Stimulated activated naive B cell treated with anti-CD40 and anti-IgM and Interleukin-4, amounts not matched to agents 10 μg/mL and 1 μg/mL and 100 μg/mL, for 72 hours (primary cell): ENCODE measurements at regions not wholly inside any gene's neighbourhood (a gene's known extent, or its start where the extent isn't known, plus 50 kb on each side); places are given as distances from the start of the nearest gene placed in this dataset.
"Not testable (repeated sequence)": the region's sequence is repeated elsewhere in the genome, so short reads cannot be mapped to it uniquely, and the experiment has no call there.

Experiments used
- ATAC-seq, 2 donors: fragments of 150-1000 bp; cut with Tn5 transposase; replicated peaks; 2 replicates each; pipeline ENCODE4 v1.10.0; 2021; ENCODE audit warnings: moderate library complexity in 1 of 2
- DNase-seq: peaks from one replicate; pipeline ENCODE4 v3.0.0; 2021
- H3K27ac Mint-ChIP-seq: one replicate; pipeline ENCODE4 v1.8.0; 2022; ENCODE audit warnings: mild to moderate bottlenecking, mixed read lengths
- H3K27me3 Mint-ChIP-seq, 2 donors: one replicate each; pipeline ENCODE4 v1.8.0; 2022; ENCODE audit warnings: mixed read lengths in 2 of 2
- H3K36me3 Mint-ChIP-seq, 2 donors: one replicate each; pipeline ENCODE4 v1.8.0; 2022; ENCODE audit warnings: mixed read lengths in 2 of 2, mild to moderate bottlenecking in 1 of 2
- H3K4me1 Mint-ChIP-seq, 2 donors: one replicate each; pipeline ENCODE4 v1.8.0; 2022; ENCODE audit warnings: mixed read lengths in 2 of 2, mild to moderate bottlenecking in 1 of 2
- H3K4me3 Mint-ChIP-seq, 2 donors: one replicate each; pipeline ENCODE4 v1.8.0; 2022; ENCODE audit warnings: mild to moderate bottlenecking in 2 of 2, mixed read lengths in 2 of 2, moderate library complexity in 1 of 2
- H3K9me3 Mint-ChIP-seq, 2 donors: one replicate each; pipeline ENCODE4 v1.8.0; 2022; ENCODE audit warnings: mixed read lengths in 2 of 2, mild to moderate bottlenecking in 1 of 2

- Mint-ChIP-seq H3K36me3 (no peaks in the 10 kb centered on the region), H3K27ac (no peak overlapping the region), H3K9me3 (peaks cover 3 to 5% of the 10 kb centered on the region in 2 donors), H3K4me3 (no peak overlapping the region), H3K4me1 (no peaks in the 10 kb centered on the region), H3K27me3 (no peaks in the 10 kb centered on the region)
- no peak for ATAC-seq
- DNase-seq = no peak
Measured at GRCh38 chr5:103783669-103784068, 221.1 kb upstream of the NUDT12 start.

DNA sequence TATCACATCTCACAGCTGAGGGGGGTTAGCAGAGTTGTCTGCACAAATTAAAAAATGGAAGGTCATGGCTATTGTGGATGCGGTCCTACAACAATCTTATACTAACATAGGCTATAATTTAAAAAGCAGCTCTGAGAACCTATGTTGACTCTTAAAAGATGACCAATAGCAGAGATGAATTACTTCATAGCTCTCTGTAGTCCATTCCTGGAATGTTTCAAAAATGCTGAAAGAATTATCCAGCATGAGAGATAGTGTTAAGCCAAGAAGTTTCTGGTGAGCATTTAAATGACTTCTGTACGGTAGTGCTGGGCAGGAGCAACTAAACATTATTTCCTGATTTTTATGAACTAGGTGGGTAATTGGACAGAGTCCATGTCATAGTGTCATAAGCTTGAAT lies 218.2 kb upstream of the NUDT12 start:
- ATAC-seq (no peak), DNase-seq (no peak)
- Mint-ChIP-seq H3K36me3 (peaks cover 0 to 3% of the 10 kb centered on the region in 2 donors), H3K4me1 (no peaks in the 10 kb centered on the region), H3K27me3 (no peaks in the 10 kb centered on the region), H3K27ac (no peak overlapping the region), H3K9me3 (peaks cover 5 to 6% of the 10 kb centered on the region in 2 donors), H3K4me3 (no peak overlapping the region)

GRCh38 chr5:103774721-103775120 lies 212.1 kb upstream of the NUDT12 start:
- H3K27ac Mint-ChIP-seq = no peak overlapping the region
- H3K27me3 Mint-ChIP-seq = no peaks in the 10 kb centered on the region
- no peaks in the 10 kb centered on the region for H3K4me1 Mint-ChIP-seq
- H3K36me3 Mint-ChIP-seq = peaks cover 0 to 3% of the 10 kb centered on the region in 2 donors
- no peak overlapping the region for H3K4me3 Mint-ChIP-seq
- peaks cover 0 to 7% of the 10 kb centered on the region in 2 donors for H3K9me3 Mint-ChIP-seq
- ATAC-seq (no peak), DNase-seq (no peak)

DNA sequence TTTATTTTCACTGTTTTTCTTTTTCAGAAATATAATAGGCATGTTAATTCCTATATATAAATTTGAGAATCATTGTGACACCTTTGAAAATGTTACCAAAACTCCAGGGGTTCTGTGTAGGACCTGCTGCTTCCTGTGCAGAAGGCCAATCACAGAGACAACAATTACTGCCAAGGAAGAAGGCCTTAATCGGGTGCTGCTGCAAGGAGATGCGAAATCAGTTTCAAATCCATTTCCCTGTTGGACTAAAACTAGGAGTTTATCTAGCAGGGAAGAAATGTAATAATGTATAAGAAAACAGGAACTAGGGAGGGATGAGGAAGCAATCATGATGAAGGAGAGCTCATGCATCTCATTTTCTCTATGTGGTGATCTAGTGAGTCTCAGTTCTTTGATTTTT lies 209.7 kb upstream of the NUDT12 start:
- Mint-ChIP-seq H3K36me3 (no peaks in the 10 kb centered on the region), H3K27ac (no peak overlapping the region), H3K27me3 (no peaks in the 10 kb centered on the region), H3K4me1 (no peaks in the 10 kb centered on the region), H3K4me3 (no peak overlapping the region), H3K9me3 (peaks cover 4 to 8% of the 10 kb centered on the region in 2 donors)
- DNase-seq = no peak
- ATAC-seq = no peak

DNA sequence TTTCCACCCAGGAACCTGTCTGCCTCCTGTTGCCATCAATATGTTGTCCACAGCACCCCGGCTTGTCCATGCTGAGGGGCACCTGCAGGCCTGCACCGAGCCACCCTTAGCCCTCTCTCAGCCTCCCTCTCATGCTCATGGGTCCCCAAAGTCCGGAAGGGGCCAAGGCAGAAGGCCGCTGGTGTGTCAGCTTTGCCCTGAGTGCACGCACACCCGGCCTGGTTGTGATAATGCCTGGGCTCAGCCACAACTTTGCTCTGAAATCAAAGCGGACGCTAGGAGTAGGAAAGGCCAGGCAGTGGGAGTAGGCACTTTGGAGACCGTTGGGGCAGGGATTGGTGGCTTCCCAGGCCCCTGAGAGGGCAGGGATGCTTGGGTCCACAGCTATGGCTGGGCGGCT lies 201.8 kb upstream of the NUDT12 start:
- ATAC-seq (no peak), DNase-seq (no peak)
- H3K4me1 Mint-ChIP-seq = no peaks in the 10 kb centered on the region
- no peak overlapping the region for H3K4me3 Mint-ChIP-seq
- H3K27me3 Mint-ChIP-seq = no peaks in the 10 kb centered on the region
- H3K27ac Mint-ChIP-seq = no peak overlapping the region
- H3K36me3 Mint-ChIP-seq = no peaks in the 10 kb centered on the region
- H3K9me3 Mint-ChIP-seq = peaks cover 3 to 4% of the 10 kb centered on the region in 2 donors

DNA sequence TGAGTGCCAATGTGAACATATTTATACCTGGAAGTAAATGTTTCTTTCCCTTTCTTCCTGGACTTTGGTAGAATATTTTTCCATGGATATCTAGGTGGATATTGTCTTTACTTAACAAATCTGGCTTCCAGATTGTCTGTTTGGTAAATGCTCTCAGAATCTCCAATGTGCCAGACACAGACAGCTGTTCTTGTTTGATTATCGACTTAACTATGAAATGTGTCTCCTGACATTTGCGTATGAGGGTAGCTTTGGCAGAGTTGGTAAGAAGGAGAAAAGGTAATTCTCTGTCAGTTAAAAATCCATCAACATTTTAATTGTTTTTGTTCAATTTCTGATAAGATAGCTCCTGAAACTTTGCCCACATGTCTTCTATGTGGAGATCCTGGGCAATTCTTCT lies 196.4 kb upstream of the NUDT12 start:
- Mint-ChIP-seq H3K4me1 (no peaks in the 10 kb centered on the region), H3K27ac (no peak overlapping the region), H3K36me3 (no peaks in the 10 kb centered on the region), H3K27me3 (no peaks in the 10 kb centered on the region), H3K4me3 (no peak overlapping the region), H3K9me3 (no peaks in the 10 kb centered on the region)
- no peak for ATAC-seq
- no peak for DNase-seq

DNA sequence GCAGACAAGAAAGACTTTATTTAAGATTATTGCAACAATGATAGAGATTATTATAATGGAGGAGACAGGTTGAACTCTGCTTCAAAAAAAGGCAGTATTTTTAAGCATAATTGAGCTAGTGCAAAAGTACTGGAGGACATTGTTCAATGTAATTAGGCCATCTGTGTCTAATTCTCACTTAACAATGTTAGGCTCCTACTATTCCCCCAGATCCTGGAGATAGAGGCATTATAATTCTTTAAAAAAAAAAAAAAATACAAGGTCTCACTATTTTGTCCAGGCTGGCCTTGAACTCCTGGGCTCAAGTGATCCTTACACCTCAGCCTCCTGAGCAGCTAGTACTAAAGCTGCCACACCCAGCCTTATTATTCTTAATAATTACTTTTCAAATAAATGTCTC lies 193.4 kb upstream of the NUDT12 start:
- H3K4me3 Mint-ChIP-seq = no peak overlapping the region
- H3K27ac Mint-ChIP-seq = no peak overlapping the region
- no peaks in the 10 kb centered on the region for H3K27me3 Mint-ChIP-seq
- peaks cover 0 to 1% of the 10 kb centered on the region in 2 donors for H3K9me3 Mint-ChIP-seq
- H3K4me1 Mint-ChIP-seq = no peaks in the 10 kb centered on the region
- no peaks in the 10 kb centered on the region for H3K36me3 Mint-ChIP-seq
- DNase-seq (no peak), ATAC-seq (no peak)

DNA sequence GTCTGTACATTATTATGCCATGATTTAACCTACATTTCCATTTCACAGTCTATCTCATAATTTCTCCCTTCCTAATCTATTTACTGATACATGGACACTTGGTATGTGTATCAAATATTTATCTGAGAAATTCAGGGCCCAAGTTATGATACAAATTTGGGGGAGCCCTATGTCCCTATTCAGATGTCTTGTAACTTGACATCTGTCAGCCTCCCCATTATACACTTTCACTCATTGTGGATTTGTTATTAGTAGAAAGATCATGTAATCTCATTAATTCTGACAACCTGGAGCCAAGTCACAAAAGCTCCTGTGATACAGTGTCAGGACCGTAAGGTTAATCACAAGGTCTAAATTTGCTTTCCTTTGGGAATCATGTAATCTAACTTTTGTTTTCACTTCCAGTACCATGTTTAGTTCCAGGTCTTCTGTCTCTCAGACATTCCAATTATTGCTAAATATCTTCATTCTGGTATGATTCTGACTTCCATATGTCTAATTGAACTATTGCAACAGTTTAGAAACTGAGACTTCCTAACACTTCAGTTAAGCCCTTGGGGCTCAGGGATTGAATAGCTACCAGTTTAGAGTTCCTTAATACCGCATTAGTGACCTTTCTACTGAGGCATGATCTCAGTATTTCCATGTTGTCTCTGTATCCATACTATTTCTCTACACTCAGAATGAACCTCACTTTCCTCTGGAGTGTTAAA lies 182.9 kb upstream of the NUDT12 start:
- DNase-seq (no peak), ATAC-seq (no peak)
- no peaks in the 10 kb centered on the region for H3K36me3 Mint-ChIP-seq
- no peaks in the 10 kb centered on the region for H3K9me3 Mint-ChIP-seq
- no peaks in the 10 kb centered on the region for H3K27me3 Mint-ChIP-seq
- H3K4me1 Mint-ChIP-seq = no peaks in the 10 kb centered on the region
- H3K27ac Mint-ChIP-seq = no peak overlapping the region
- no peak overlapping the region for H3K4me3 Mint-ChIP-seq

- Mint-ChIP-seq H3K4me1 (no peaks in the 10 kb centered on the region), H3K9me3 (no peaks in the 10 kb centered on the region), H3K4me3 (no peak overlapping the region), H3K27me3 (no peaks in the 10 kb centered on the region), H3K36me3 (no peaks in the 10 kb centered on the region), H3K27ac (no peak overlapping the region)
- DNase-seq (no peak), ATAC-seq (no peak)
Measured at GRCh38 chr5:103744159-103744558, 181.6 kb upstream of the NUDT12 start.

- no peaks in the 10 kb centered on the region for H3K4me1 Mint-ChIP-seq
- H3K27me3 Mint-ChIP-seq = no peaks in the 10 kb centered on the region
- no peak overlapping the region for H3K4me3 Mint-ChIP-seq
- no peaks in the 10 kb centered on the region for H3K36me3 Mint-ChIP-seq
- H3K27ac Mint-ChIP-seq = no peak overlapping the region
- DNase-seq = no peak
- no peak for ATAC-seq
- peaks cover 0 to 2% of the 10 kb centered on the region in 2 donors for H3K9me3 Mint-ChIP-seq
Measured at GRCh38 chr5:103743421-103743820, 180.8 kb upstream of the NUDT12 start.

- no peaks in the 10 kb centered on the region for H3K27me3 Mint-ChIP-seq
- ATAC-seq (no peak), DNase-seq (no peak)
- H3K27ac Mint-ChIP-seq = no peak overlapping the region
- H3K4me3 Mint-ChIP-seq = no peak overlapping the region
- H3K36me3 Mint-ChIP-seq = no peaks in the 10 kb centered on the region
- peaks cover 0 to 2% of the 10 kb centered on the region in 2 donors for H3K9me3 Mint-ChIP-seq
- H3K4me1 Mint-ChIP-seq = no peaks in the 10 kb centered on the region
Measured at GRCh38 chr5:103741984-103742383, 179.4 kb upstream of the NUDT12 start.

DNA sequence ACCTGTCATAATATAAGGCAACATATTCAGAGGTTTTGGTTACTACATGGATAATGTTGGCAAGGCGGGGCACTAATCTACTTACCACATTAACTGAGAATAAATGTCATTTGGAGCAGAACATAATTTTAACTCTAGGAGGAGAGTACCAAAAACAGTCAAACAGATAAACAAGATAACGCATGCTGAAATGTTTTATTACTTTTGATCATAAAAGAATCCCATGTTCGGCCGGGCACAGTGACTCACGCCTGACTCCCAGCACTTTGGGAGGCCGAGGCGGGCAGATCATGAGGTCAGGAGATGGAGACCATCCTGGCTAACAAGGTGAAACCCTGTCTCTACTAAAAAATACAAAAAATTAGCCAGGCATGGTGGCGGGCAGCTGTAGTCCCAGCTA lies 173.8 kb upstream of the NUDT12 start:
- H3K27ac Mint-ChIP-seq, H3K9me3 Mint-ChIP-seq: not testable (repeated sequence)

GRCh38 chr5:103724271-103724670 lies 161.7 kb upstream of the NUDT12 start:
- H3K4me3 Mint-ChIP-seq = no peak overlapping the region
- H3K36me3 Mint-ChIP-seq = no peaks in the 10 kb centered on the region
- ATAC-seq = no peak
- no peak for DNase-seq
- no peaks in the 10 kb centered on the region for H3K27me3 Mint-ChIP-seq
- peaks cover 8 to 18% of the 10 kb centered on the region in 2 donors for H3K9me3 Mint-ChIP-seq
- no peaks in the 10 kb centered on the region for H3K4me1 Mint-ChIP-seq
- no peak overlapping the region for H3K27ac Mint-ChIP-seq

More for the DNA sequence above, 173.8 kb upstream of the NUDT12 start:
- not testable (repeated sequence) for H3K4me3 Mint-ChIP-seq, H3K36me3 Mint-ChIP-seq, H3K27me3 Mint-ChIP-seq, DNase-seq, H3K4me1 Mint-ChIP-seq, ATAC-seq

GRCh38 chr5:103721183-103721582 lies 158.6 kb upstream of the NUDT12 start:
- no peak overlapping the region for H3K27ac Mint-ChIP-seq
- peaks cover 6 to 18% of the 10 kb centered on the region in 2 donors for H3K9me3 Mint-ChIP-seq
- ATAC-seq (no peak), DNase-seq (no peak)
- H3K36me3 Mint-ChIP-seq = no peaks in the 10 kb centered on the region
- no peaks in the 10 kb centered on the region for H3K27me3 Mint-ChIP-seq
- H3K4me3 Mint-ChIP-seq = no peak overlapping the region
- H3K4me1 Mint-ChIP-seq = no peaks in the 10 kb centered on the region

DNA sequence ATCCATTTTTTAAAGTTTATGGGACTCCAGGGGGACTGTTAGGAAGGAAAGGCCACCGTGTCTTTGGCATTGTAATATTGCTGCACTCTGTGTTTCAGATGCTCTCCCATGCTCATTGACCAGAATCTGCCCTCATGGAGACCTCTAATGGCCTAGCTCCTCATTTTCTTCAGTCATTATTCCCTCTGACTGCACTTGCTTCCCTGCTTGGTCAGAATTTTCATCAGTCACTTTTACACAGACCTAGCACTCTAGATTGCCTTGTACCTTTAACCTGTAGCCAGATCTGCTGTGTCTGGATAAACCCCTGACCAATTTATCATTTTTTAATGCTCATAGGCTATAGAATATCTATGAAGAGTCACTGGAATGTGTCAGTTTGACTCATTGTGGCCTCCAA lies 155.5 kb upstream of the NUDT12 start:
- Mint-ChIP-seq H3K9me3 (peaks cover 8 to 18% of the 10 kb centered on the region in 2 donors), H3K36me3 (no peaks in the 10 kb centered on the region), H3K4me3 (no peak overlapping the region), H3K27me3 (no peaks in the 10 kb centered on the region), H3K27ac (no peak overlapping the region), H3K4me1 (no peaks in the 10 kb centered on the region)
- no peak for DNase-seq
- ATAC-seq = no peak

DNA sequence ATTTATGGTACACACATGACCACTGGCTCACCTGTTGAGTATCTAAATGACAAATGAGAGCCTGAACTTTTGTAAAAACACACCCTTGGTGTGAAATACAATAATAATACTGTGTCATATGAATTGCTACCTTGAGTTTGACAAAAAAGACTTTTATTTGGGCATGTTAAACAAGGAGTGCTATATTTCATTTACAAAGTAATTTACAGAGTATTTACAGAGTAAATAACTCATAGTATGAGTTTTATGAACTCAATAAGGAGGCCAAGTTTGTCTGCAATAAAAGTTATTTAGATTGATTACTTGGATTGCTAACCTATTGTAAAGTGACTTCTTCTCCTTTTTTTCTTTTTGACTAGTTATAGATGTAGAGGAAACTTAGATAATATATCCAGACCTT lies 146.0 kb upstream of the NUDT12 start:
- Mint-ChIP-seq H3K27ac (no peak overlapping the region), H3K27me3 (no peaks in the 10 kb centered on the region), H3K4me3 (no peak overlapping the region), H3K36me3 (no peaks in the 10 kb centered on the region), H3K4me1 (no peaks in the 10 kb centered on the region), H3K9me3 (no peaks in the 10 kb centered on the region)
- DNase-seq (no peak), ATAC-seq (no peak)
